ENCODE measurements at regions not wholly inside any gene's neighbourhood (a gene's known extent, or its start where the extent isn't known, plus 50 kb on each side); places are given as distances from the start of the nearest gene placed in this dataset.

GRCh38 chr10:110436554-110437350 lies 61.0 kb upstream of the DUSP5 start:
- no peak for DNase-seq (ENCODE audit: low read depth in 2 of 2)

DNA sequence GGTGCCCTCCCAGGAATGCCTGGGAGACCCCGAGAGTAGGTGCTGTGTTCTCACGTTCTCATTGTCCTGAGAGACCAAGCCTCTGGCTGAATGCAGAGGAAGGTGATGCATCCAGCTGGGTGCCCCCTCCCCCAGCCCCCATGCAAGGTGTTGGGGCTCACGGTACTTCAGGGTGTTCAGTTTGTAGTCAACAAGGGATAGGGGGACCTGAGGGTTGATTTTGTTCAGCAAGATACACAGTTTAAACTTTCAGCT lies 60.4 kb upstream of the DUSP5 start:
- no peak for DNase-seq (ENCODE audit: low read depth in 2 of 2)

GRCh38 chr10:110437761-110438341 lies 59.9 kb upstream of the DUSP5 start:
- no peak for DNase-seq (ENCODE audit: low read depth in 2 of 2)

GRCh38 chr10:110442746-110443145 lies 55.0 kb upstream of the DUSP5 start:
- DNase-seq (ENCODE audit: low read depth in 2 of 2), result no peak

DNA sequence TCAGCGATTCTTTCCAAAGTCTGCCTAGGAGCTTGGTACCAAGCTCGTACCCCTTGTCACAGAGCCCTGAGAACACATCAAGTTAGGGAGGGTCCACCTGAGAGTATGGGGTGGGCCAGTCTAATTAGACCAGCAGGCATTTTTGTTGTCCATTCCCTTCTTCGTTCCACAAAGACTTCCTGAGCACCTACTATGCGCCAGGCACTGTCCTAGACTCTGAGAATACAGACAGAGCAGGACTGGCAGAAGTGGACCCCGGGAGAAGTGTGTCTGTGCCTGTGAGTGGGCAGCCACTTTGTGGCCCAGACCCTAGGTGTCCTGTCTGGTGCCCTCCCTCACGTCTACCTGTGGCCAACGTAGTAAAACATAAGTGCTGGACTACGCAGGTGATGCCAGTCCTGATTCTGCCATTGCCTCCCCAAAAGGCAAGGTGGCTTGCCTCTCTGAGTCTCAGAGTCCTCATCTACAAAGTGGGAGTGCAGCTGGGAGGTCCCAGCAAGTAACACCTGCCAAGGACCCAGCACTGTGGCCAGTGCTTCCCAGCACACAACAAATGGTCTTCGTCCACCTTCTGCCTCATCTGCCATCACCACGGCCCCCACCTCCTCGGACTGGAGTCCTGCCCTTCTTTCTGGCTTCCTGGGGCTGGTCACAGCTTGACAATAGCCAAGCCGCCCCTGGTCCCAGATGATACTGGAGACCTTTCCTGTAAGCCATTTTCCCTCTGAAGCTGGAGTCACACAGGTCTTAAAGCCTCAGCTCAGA lies 54.3 kb upstream of the DUSP5 start:
- DNase-seq (ENCODE audit: low read depth in 2 of 2), result no peak

DNA sequence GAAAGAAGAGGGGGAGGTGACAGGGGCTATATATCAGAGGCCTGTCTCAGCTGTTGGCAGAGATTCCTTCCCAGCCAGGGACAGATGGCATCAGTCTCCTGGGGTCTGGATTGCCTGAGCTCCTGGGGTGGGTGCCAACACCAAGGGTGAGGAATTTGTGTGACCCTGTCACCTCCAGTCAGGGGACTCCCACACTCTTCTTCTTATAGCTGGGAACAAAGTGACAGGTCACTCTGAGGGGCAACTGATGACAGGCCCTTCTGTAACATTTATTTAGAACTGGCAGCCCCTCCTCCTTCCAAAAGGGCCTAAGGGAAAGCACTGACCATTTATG lies 53.7 kb upstream of the DUSP5 start:
- no peak for DNase-seq (ENCODE audit: low read depth in 2 of 2)

DNA sequence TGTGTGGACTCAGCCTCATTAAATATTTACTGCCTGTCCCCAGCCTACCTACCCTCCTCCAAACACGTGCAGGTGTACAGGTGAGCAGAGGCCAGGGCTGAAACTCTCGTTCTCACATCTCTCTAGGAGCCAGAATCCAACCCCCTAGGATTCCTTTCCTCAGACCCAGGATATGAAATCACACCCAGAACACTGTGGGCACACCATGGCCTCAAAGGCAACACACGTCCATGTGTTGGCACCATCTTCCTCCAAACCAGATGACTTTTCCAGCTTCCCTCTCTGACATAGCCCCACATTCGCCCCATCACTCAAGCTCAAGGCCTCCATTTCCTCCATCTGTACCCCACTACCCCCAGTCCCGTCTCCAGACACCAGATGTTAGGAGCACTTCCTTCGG lies 51.8 kb upstream of the DUSP5 start:
- no peak for DNase-seq (ENCODE audit: low read depth in 2 of 2)

GRCh38 chr10:110446277-110446676 lies 51.4 kb upstream of the DUSP5 start:
- no peak for DNase-seq (ENCODE audit: low read depth in 2 of 2)

DNA sequence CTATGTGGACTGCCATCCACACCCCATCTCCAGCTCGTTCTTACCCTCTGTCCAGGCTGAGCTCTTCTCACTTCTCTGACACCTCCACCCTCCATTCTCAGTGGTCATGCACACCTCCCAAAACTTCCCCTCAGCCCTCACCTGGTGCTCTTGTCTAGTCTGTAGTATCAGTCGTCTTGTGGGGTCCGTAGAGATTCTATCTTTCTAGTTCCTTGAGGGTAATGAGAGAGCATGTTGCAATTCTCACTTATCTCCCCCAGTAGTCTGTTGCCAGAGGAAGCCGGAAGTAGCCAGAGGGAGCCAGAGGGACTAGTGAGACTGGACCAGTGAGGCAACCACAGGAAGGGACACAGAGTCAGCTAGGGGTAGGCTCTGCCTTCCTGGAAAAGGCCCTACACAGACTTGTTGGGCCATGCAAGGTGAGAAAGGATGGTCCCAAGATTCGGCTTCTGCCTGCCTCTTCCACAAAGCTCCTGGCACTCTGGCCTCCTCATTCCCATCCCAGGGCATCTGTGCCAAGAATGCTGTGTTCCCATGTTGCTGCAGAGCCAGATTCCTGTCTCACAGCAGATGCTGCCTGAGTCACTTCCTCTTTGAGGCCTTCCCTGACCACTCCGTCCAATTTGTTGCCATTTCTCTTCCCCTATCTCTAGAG lies 50.6 kb upstream of the DUSP5 start:
- no peak for DNase-seq (ENCODE audit: low read depth in 2 of 2)

DNA sequence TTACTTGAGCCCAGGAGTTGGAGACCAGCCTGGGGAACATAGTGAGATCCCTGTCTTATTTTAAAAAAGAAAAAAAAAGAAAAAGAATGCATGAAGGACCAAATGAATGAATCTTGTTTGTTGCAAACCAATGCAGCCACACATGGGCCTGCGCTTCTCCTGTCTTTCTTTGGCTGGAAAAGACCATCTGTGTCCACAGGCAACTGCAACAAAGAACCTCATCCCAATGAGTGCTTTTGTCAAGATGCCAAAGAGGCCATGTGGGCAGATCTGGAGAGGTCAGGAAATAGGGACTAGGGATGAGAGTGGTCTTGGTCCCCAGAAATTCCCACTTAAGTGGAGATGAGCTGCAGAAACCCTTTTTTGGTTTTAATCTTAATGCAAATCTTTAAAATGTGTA lies 49.8 kb upstream of the DUSP5 start:
- DNase-seq (ENCODE audit: low read depth in 2 of 2), result no peak
